Esophagus mucosa (tissue), 1 donor: ENCODE measurements at regions not wholly inside any gene's neighbourhood (a gene's known extent, or its start where the extent isn't known, plus 50 kb on each side); places are given as distances from the start of the nearest gene placed in this dataset.

Experiments used
- ATAC-seq: fragments of 200-7000 bp; cut with Tn5 transposase; one replicate; pipeline ENCODE4 v1.9.1; 2020
- donor health status: DM: yes; HTN: yes; CAD: no.

DNA sequence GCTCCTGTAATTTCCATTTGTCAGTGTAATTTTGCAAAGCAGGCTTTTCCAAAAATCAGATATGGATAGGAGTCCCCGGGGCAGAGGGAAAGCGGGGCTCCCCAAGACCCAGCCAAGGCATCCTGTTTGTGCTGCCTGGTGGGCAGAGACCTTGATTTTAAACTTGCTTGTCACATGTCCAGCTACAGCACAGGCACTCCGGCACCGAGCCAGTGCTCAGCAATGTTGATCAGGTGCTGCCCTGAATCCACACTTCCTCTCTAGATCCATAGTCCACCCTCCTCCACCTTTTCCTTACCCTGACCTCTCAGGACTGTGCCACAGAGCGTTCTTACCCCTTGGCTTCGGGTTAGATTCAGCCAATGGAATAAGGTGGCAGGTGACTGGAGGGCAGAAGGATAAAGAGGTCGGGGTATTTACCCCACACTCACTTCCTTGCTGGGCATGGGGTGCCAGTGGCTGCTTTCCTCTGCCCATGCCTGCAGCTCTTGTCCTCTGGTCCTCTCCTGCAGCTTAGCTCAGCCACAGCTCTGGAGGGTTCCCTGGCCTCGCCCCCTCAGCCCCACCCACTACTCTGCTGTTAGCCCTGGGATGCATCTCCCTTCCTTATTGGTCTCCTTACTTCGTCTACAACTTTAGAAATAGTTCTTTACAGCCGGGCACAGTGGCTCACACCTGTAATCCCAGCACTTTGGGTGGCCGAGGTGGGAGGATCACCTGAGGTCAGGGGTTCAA lies 80.1 kb downstream of the IRF2BPL start:
- ATAC-seq: no peak

DNA sequence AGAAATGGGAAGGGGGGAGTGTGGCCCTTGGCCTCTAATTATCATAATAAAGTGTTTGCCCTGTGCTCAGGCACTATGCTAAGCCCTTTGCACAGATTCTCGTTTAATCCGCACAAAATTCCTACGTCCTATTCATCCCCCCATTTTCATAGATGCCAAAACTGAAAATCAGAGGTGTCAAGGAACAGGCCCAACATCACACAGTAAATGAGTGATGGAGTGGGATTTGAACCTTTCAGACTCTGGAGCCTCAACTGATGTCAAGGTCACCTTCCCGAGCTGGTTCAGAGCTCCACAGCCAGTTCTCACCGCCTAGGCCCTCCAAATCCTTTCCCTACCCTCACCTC lies 80.7 kb downstream of the IRF2BPL start:
- no peak for ATAC-seq

DNA sequence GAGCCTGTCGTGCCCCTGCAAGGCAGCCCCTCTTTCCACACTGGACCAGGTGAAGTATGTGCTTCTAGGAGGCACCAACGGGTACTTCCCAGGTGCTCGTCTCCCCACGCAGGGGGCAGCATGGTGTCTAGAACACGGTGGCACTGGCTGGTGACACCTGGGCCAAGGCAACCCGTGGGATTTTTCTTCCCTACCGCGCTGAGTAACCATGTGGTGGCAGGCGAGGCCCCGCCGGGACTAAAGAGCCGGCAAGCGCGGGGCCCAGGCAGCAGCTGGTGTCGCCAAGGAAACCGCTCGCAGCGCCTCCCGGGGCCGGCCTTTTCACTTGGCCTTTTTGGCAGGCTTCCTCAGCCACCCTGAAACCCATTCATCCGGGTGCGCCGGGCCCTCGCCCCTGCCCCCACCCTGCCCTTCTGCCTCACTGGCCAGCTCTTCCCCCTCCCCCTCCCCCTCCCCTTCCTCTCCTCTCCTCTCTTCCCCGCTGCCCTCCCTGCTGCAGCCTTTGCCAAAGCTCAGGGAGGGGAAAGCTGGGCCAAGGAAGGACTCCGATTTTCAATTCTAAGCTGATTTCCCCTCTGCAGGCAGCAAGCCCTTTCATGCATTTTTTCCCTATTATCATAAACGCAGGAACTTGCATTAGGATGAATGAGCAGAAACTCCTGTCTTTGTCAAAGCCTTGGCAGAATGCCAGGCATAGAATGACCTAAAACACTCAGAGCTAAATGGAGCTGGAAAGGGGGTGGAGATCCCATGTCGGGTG lies 81.2 kb downstream of the IRF2BPL start:
- peak; percentile 84 for ATAC-seq

DNA sequence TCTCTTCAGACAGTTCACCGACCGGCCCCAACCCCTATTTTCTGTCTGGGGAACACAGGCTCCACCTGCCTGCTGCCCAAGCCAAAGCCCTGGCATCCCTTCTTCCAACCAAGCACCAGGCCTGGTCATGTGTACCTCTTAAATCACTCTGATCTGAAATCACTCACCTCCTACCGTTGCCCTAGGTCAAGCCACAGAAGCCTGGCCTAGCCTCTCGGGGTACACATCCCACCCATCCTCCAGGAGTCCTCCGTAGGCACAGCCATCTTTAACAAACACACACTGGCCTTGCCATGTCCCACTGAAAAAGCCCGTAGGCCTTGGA lies 81.8 kb downstream of the IRF2BPL start:
- ATAC-seq: no peak

DNA sequence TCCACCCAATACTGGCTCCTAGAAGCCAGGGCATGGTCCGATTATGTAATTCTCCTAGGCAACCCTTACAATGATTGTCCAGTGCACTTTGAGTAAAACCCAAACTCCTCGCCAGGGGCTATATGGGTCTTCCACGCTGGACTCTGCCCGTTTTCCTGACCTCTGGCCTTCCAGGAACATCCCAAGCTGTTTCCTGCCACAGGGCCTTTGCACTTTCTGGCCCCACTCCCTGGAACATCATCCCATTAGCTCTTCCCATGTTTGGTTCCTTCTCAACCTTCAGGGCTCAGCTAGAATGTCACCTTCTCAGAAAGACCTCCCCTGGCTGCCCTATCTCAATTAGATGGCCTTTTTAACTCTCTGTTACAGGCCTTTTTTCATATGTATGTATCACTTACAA lies 85.4 kb downstream of the IRF2BPL start:
- no peak for ATAC-seq

DNA sequence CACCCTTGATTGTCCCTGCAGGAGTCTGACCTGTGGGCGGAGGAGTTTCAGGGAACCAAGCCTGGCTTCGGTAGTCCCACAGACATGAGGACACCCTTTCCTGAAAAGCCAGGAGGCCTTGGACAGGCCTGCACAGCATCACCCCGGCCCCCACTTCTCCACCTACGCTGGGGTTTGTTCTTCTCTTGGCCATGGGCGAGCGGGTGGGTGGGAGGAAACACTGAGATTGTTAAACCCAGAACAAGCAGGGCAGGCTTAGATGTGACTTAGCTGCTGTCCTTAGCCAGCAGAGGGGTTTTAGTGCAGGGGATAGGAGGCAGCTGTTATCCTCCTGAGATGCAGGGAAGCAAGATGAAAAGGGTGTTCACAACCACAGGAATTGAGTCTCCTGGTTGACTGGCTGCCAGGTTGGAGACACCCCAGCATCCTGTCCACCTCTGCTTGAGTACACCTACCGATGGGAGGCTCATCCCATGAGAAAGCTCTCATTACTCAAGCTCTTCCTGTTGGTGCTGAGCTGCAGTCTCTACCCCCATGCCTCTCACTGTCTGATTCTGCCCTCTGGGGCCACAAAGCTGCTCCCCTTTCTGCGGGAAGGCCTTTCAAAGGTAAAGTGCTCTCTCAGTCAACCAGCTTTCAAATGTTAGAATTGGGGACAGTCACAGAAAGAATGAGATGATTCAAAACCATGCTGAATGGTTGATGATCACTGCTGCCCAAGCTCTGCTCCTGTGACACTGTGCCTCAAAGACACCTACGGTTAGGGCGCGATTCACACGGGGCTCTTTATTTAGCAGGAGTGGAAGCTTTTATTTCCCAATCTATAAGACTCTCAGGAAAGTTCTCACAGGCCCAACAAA lies 86.3 kb downstream of the IRF2BPL start:
- no peak for ATAC-seq

DNA sequence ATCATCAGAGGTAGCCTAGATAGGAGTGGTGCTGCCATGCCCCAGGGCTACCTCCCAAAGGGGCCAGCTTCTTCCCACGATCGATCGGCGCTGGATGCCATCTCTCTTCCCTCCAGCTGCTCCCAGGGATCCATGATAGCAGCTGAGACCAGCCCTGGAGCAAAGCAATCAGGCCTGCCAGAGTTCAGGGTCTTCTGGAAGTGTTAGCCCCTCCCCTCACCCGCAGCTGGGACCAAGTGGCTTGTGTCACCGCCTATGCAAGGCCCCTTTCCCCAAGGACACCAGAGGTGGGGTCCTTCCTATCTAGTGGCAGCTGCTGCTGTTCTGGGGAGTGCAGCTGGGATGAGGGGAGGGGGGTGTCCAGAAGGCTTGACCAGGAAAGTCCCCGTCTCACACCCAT lies 87.0 kb downstream of the IRF2BPL start:
- ATAC-seq: no peak

DNA sequence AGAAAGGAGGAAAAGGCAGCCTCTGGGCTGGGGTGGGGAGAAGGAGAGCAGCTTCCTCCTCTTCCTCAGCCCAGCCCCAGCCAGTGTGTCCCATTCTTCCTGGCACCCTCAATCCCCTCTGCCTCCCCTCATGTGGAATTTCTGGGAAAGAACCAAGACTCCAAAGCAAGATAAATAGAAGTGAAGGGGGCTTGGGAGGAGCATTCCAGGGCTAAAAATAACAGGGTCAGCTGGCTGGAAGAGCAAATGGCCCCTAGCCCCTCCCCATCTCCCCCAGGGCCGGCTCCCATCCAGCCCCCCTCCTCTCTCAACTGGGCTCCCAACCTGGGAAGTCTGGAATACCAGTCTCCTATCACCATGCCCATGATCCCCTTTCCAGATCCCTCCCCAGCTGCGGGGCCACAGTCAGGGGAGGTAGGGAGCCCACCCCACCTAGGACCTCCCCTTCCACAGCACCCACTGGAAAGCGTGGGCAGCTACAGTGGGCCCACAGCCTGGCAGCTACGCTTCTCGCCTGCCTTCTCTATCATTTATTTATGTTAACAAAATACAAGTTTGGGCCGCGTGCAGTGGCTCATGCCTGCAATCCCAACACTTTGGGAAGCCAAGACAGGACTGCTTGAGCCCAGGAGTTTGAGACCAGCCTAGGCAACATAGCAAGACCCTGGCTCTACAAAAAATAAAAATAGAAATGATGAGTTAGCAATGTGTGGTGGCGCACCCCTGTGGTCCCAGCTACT lies 88.3 kb downstream of the IRF2BPL start:
- ATAC-seq: no peak

DNA sequence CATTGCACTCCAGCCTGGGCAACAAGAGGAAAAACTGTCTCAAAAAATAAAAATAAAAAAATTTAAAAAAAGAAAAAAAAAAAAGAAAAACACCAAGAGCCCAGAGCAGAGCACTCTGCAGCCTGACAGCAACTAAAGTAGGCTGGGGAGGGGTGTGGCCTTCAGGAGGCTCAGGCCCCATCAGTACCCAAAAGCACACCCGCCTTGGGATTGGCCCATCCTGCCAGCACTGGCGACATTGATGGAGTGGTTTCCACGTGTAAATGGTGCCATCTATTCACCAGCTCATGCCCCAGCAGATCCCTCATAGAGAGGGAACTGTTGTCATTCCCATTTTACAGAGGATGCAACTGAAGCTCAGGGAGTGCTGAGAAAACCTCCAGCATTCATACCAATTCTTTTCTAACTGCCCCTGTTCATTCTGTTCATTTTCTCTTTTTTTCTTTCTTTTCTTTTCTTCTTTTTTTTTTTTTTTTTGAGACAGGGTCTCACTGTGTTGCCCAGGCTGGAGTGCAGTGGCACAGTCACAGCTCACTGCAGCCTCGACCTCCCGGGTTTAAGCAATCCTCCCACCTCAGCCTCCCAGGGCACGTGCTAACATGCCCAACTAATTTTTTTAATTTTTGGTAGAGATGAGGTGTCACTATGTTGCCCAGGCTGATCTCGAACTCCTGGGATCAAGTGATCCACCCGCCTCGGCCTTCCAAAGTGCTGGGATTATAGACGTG lies 89.3 kb downstream of the IRF2BPL start:
- peak; percentile 26 for ATAC-seq

DNA sequence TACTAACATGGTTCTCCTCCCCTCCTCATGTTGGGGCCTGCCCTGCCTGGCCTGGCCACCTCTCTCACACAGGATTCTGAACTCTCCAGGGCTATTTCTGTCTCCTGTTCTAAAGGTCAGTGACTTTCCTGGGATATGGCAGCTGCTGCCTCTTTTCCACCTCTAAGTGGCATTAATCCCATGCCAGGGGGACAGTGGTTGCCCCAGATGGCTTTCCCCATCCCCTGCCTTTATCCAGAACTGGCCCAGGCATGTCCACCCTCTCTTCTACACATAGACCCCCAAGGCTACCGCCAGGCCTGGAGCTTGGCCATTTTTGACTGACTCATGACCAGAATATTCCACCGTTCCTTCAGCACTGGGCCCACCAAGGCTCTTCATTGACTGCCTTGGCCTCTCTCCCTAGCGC lies 90.4 kb downstream of the IRF2BPL start:
- no peak for ATAC-seq

DNA sequence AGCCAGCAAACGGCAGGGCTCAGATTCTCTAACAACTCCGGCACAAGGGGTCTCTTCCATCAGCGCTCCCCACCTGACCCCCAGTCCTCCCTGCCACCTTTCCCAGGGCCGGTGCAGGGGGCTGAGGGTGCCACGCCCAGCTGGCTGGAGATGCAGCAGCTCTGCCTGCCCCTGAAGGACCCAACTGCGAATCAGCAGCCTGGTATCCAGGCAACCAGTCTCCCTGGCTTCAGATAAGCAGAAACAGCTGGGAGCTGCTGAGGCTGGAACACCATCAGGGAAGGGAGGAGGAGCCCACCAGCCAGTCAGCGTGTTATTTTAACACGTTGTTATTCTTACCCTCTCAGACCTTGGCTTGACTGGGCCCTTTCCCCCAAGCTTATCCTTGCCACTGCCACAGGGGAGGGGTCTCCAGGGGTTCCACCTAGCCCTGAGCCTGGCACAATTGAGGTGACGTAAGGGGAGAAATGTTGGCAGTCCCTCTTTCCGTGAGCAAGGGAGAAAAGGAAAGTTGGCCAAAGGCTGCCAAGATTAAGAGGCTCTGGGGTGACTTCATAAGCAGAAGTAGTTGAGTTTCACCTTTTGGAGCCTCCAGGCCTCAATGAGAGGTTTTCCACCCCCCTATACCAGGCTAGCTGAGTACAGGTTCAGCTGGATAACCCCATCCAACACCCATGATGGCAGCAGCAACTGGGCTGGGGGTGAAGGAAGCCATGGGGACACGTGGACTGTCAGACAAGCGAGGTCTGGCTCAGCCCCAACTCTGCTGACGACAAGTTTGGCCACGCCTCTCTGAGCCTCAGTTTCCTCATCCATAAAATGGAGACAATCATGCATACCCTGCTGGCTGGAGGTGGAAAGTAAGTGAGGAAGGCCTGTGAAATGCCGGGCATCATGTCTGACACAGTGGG lies 91.1 kb downstream of the IRF2BPL start:
- ATAC-seq: peak; percentile 8

DNA sequence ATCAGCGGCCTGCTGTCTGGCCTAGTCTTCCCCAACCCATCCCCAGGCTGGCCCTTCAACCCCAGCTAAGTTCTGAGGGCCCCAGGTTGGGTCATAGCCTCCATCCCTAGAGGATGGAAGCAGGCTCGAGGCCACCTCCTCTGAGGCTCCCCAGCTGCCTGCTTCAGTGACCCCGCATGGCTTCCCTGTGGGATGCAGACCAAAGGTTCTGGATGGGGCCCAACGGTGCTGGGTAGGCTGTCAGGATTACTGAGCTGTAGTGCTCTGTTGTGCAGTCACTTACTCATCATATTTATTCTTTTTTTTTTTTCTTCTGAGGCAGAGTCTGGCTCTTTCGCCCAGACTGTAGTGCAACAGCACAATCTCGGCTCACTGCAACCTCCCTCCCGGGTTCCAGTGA lies 92.0 kb downstream of the IRF2BPL start:
- no peak for ATAC-seq

DNA sequence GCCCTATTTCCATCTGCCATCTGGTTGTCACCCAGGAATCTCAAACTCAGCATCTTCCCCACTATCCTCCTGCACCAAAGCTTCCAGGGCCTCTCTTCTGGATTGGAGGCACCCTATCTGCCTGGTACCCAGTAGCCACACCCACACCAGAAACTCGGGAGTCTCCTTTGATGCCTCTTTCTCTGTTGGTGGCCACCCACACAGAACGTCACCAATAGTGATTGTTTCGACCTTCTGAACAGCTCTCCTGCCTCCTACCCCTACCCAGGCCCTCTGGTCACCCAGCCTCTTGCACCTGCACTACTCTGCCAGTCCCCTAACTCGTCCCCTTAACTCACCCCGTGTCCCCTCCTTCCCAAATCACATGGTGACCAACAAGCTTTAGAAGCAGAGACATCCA lies 95.0 kb downstream of the IRF2BPL start:
- no peak for ATAC-seq

DNA sequence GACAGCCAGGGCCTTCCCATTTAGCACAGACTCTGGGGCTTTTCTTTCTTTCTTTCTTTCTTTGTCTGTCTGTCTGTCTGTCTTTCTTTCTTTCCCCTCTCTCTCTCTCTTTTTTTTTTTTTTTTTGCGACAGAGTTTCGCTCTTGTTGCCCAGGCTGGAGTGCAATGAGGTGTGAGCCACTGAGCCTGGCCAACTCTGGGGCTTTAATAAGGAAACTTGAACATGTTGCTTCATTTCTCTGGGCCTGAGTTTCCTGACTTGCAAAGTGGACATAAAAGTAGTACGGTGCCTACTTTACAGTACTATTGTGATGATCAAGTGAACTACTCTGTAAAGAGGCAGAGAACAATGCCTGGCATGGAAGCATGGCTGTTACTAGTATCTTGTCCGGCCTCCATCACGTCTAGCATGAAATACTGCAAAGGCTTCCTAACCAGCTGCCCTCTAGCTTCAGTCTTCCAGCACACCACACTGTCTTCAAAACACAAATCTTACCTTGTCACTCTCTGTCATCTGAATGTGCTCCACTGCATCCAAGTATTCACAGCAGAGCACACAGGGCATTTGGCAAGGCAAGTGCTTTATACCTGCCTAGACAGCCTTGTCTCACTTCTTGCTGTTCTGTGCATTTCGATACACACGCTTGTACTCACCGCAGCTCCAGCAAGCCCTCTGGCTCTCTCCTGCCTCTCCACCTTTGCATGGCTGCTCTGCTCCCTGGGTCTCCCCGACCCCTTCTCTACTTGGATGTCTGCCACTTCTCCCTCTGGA lies 96.7 kb downstream of the IRF2BPL start:
- no peak for ATAC-seq

DNA sequence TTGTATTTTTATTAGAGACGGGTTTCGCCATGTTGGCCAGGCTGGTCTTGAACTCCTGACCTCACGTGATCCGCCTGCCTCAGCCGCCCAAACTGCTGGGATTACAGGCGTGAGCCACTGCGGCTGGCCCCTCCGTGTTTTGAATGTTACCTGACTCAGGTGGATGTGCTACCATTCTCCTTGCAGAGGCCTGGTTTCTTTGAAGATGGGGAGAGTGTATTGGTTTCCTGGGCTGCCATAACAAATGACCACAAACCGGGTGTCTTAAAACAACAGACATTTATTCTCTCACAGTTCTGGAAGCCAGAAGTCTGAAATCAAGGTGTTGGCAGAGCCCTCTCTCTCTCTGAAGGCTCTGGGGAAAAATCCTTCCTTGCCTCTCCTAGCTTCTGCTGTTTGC lies 98.0 kb downstream of the IRF2BPL start:
- no peak for ATAC-seq

DNA sequence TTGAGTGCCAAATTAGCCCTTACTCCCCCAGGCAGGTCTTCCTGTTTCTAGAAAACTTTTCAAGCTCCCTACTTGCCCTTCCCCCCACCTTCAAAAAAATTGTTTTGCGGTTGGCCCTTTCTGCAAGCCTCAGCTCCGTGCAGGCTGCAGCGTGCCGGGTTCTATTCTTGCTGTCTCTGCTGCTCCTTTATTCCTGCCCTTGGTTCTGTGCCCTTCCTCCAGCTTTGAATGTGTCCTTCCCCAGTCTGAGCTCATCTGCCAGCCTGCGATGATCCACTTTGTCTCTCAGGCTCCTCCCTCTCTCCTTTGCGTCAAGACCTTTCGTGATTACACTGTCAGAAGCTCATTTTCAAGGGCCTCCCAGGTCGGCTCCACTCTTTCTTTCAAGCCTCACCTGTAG lies 98.6 kb downstream of the IRF2BPL start:
- peak; percentile 60 for ATAC-seq

DNA sequence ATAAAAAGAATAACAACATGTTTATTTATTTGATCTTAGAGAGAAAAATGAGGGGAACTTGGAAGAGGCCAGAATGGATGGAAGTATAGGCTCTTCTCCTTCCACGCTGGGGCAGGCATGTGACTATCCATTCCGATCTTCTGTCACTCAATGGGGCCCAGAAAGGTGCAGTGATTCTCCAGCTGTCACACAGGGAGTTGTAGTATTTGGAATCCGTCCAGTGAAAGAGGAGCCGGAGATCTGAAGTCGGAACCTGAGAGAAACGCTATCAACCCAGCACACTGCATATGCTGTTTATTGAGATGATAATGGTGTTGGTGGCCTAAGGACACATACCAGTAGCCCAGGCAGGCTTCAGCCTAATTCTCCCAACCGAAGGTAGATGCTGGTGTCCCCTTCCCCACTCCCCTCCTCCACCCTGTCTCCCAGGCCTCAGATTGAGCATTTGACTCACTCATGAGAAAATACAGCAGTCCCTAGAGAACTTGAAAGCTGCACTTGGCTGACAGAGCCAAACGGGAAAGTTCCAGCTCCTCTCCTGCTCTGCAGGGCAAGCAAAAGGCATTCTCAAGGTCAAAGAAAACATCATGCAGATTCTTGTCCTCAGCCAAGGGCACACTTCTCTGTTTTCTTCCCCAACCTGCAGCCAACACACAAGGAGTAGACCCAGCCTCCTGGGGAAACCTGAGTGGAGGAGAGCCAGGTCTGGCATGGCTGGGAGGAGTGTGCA lies 100.4 kb downstream of the IRF2BPL start:
- ATAC-seq: no peak

DNA sequence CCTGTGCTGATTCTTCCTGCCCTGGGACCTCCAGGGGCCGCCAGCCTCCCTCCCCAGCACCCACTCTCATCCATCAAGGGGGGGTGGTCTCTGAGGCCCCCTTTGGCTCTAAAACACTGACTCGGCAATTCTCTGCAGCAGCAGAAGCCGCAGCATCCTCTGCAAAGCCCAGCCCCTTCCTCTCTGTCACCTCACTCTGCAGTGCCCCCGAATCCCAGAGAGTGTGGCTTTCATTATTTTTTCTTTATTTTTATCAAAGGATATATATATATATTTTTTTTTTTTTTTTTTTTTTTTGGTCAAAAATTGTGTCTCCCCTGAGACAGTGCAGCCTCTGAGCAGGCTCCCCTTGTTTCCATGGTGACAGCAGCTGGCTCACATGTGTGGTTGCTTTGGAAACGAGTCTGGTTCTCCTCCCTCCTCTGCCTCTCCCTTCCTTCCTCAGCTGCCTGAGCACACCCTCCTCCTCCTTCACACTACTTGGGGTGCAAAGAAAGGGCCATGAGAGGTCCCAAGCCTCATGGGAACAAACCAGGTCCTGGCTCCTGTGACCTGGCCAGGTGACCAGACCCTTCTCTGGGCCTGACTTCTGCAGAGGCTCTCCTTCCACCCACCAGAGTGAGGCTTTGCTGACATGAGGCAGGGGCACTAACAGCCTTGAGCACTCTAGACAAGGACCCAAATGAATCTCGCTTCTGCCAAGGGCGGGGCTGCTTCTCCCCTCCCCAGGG lies 100.5 kb downstream of the LRRC74A start:
- peak; percentile 30 for ATAC-seq

DNA sequence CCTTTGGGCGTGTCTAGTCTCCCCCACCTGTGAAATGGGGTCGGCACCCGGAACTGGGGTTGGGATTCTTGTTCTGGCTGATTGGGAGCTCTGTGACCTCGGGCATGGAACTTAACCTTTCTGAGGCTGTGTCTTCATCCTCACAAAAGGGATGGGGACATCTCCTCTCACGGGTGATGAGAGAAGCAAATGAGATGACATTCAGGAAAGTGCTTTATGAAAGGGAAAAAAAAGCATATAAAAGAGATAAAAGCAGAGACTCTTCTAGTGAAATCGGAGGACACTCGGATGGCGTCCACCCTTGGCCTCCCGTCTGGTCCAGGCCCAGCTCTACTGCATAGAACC lies 98.9 kb downstream of the LRRC74A start:
- no peak for ATAC-seq
